HS-5 (cell line): ENCODE measurements at regions not wholly inside any gene's neighbourhood (a gene's known extent, or its start where the extent isn't known, plus 50 kb on each side); places are given as distances from the start of the nearest gene placed in this dataset.
"Not testable (repeated sequence)": the region's sequence is repeated elsewhere in the genome, so short reads cannot be mapped to it uniquely, and the experiment has no call there.

Source experiments
- DNase-seq: peaks from one replicate; pipeline ENCODE4 v3.0.0-alpha.2; 2012; ENCODE audit warnings: low read depth

DNA sequence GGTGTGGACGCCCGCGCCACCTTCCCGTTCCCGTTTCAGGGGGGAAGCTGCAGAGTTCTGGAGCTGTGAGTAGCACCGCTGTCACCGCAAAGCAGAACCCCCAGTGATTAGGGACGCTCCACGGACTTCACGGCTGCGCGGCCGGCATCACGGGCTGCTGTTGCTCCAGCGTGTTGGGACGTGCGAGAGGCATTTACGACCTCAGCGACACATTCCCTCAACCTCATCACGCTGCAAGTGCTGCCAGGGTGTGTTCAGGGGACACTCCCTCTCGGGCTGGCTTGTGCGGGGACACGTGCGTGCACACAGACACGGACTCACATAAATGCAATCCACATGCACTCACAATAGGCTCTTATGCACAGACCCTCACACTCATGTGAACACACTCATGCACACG lies 187.9 kb downstream of the NPIPB11 start:
- DNase-seq: not testable (repeated sequence)

DNA sequence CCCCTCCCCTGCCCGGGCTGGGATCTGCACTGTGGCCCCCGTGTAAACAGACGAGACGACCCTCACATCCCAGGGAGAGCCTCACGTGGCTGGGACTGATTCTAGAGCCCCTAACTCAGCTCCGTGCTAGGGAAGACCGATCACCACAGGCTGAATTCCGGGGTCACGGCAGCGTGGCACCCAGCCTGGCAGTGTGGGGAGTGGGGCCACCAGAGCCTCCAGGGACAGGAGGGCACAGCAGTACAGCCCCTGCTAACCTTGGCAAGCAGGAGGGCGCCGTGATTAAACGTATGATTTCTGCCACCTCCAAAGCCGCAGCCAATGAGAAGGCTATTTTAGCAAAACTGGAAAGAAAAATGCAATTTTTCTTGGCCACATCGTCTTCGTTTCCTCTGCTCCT lies 188.3 kb downstream of the NPIPB11 start:
- not testable (repeated sequence) for DNase-seq

DNA sequence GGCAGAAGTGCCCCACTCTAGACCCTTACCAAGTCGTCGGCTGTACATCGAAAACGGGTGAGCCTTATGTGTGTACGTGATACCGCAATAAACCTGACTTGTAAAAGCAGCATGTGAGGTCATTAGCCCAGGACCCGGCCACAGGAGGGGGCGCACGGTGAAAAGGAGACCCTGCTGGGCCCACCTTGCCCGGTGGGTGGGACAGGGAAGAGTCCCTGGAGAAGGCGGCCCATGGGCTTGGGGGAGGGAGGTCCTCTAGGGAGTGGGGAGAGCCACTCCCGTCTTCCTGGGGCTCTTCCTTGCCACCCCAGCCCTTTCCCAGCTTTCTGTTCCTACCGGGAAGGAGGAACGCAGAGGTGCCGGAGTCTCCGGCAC lies 188.8 kb downstream of the NPIPB11 start:
- not testable (repeated sequence) for DNase-seq

DNA sequence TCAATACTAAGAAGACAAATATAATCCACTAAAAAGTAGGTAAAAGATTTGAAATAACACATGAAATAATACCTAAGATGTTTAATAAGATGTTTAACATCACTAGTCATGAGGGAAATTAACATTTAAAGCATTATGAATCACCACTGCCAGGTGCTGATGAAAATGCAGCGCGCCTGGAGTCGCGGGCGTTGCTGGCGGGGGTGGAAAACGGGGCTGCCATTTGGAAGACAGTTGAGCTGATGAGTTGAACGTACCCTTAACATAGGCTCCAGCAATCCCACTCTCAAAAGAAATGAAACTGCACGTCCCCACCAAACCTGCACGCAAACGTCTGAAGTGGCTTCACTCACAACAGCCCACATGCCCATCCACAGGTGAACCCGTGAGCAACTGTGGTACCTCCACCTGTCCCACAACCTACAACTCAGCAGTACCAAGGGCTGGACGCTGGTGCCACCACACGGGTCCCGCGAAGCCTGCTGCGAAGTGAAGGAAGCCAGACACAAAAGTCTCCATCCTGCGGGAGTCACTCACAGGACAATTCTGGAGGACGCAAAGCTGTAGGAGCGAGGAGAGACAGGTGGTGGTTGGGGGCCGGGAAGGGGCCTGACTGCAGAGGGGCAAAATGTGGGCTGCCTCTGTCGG lies 189.3 kb downstream of the NPIPB11 start:
- DNase-seq: not testable (repeated sequence)

DNA sequence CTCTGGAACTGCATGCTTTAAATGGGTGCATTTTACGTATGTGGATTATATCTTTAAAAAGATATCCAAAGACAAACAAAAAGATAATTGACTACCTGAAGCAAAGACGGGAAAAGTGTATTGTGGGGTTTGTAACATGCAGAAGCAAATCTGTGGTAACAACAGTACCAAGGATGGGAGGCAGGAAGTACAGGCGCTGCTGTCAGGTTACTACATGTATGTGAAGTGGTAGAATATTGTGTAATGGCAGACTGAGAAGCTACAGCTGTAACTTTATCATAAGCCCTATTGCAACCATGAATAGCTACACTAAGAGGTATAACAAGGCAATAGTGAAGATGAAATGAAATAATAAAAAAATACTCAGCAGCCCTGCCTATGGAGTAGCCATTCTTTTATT lies 192.7 kb downstream of the NPIPB11 start:
- not testable (repeated sequence) for DNase-seq

DNA sequence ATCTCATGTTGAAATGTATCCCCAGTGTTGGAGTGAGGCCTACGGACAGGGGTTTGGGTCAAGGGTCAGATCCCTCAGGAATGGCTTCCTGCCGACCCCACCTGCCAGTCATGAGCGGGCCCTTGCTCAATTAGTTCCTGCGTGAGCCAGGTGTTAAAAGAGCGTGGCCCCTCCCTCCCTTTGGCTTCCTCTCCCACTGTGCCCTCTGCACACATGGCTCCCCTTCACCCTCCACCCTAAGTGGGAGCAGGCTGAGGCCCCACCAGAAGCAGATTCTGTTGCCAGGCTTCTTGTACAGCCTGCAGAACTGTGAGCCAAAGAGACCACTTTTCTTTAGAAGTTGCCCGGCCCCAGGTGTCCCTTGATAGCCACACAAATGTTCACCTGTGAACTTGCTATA lies 193.3 kb downstream of the NPIPB11 start:
- DNase-seq: not testable (repeated sequence)

DNA sequence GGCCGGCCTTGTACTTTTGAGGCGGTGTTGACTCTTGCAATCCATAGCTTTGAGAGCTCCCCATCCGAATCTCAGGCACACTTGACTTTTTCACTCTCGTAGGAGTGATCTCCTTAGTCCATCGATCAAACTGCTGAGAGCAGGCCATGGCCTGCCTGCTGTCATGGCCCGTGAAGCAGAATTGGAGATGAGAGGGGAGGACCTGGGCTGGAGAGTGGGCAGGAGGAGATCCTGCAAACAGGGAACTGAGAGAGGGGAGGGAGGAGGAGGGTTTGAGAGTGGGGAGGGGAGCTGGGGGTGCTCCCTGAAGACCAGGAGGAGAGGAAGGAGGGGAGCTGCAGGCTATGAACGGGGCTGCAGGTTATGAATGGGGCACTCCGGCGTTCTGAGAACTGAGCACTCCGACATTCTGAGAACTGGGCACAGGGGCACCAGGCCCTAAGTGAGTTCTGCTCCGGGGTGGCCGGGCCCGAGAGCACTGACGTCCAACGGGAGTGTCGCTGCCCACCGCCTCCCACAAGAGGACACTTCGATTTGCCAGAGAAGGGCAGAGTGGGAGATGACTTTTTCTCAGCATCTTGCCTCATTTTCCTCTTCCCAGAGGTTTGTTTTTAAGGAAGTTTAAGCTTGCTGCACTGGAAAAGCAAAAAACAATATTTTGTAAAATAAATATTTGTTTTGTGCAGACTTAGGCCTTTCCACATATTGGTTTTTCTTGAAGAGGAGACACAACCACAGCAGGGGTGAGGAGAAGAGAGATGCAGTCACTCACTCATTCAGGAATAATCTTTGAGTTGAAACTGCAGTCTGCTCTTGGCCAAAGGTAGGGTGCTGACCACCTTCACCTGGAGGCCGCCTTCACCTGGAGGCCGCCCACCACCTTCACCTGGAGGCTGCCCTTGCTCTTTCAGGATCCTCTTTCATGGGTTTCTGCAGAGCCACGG lies 194.2 kb downstream of the NPIPB11 start:
- DNase-seq: not testable (repeated sequence)

DNA sequence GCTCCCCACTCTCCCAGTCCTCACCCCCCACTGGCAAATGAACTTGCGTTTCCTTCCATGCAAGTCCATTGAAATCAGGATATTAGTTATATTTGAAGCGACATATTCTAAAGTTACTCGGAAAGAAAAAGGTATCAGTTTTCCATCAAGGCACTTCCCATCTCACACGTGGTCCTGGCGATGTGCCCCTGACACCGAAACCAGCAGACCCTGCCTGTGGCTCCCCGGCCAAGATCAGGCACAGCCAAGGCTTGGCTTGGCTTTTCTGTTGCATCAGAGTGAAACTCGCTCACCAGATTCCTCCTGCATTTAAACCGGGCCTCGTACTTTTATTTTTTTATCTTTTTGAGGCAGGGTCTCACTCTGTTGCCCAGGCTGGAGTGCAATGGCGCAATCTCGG lies 195.1 kb downstream of the NPIPB11 start:
- DNase-seq: not testable (repeated sequence)

DNA sequence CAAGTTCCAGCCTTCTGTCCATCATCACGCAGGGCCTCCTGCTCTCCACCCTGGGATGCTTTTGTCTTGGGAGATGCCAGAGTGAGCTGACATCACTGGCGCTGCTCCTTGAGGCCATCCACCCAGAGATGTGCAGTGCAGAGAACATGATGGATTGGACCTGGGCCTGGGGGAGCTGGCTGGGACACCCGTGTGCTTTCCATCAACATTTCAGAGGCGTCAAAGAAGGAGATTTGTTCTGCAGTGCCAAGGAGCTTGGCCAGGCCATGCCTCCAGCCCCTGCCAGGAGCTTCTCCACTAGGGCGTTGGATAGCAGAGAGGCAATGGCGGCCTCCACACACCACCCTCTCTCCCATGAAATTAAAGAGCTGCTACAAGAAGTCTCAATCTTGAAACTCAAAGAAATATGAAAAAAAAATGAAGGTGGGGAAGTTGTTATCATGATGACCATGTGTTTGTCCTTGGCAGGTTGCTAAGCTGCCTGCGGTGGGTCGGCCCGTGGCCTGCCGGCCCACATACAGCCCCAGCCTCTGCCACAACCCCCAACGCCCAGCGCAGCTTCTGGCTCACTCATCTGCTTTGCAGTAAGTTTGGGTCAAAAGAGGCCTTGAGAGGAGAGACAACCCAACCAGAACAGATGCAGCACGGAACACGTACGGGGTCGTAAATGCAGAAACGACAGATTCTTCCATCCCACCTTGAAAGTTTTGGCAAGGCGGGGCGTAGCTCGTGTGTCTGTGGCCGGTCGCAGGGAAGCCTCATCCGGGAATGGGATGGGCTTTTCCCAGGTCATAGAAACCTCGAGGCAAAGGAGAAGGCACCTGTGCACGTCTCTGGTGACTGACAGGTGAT lies 196.0 kb downstream of the NPIPB11 start:
- not testable (repeated sequence) for DNase-seq

DNA sequence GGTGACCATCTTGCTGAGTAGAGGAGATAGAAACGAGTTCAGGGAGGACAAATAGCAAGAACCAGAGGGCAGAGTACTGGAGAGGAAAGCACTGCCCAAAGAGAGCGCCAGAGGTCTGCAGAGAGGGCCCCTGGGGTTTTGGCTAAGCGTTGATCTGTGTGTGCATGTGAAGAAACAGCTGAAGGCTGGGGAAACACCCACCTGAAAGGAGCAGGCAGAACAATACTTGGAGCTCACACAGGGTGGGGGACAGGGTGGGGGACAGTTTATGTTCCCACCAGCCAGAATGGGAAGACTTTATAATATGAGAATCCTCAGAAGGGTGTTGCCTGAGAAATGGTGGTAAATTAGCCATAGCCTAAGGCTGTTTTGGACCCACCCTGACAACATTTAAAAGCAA lies 200.4 kb downstream of the NPIPB11 start:
- not testable (repeated sequence) for DNase-seq

DNA sequence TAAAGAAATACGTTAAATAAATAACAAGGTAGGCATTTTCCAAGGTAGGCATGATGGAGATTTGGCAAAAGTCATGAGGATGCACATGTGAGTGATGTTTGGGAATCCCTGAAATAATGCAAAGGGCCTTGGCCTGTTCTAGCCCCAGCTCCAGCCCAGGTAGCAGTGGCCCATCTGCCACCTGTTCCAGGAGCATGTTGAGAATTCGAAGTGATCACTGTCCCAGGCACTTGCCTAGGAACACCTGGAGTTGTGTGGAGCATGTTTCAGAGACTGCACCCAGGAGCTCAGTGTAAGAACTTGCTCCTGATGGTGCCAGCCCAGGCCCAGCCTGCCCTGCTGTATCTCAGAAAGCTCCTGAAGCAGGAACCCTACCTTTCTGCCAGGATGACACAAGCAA lies 201.4 kb downstream of the NPIPB11 start:
- DNase-seq: not testable (repeated sequence)

DNA sequence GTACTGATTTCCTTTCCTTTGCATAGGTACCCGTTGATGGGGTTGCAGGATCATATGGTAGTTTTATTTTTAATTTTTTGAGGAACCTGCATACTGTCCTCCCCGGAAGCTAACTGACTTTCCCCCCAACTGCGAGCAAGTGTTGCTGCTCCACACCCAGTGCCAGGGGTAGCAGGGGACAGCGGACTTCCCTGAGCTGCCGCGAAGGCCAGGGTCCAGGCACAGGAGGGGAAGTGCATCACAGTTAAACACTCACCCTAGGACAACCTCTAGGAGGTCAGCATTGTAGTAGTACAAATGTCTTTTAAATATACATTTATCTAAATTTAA lies 201.7 kb downstream of the NPIPB11 start:
- no peak for DNase-seq

DNA sequence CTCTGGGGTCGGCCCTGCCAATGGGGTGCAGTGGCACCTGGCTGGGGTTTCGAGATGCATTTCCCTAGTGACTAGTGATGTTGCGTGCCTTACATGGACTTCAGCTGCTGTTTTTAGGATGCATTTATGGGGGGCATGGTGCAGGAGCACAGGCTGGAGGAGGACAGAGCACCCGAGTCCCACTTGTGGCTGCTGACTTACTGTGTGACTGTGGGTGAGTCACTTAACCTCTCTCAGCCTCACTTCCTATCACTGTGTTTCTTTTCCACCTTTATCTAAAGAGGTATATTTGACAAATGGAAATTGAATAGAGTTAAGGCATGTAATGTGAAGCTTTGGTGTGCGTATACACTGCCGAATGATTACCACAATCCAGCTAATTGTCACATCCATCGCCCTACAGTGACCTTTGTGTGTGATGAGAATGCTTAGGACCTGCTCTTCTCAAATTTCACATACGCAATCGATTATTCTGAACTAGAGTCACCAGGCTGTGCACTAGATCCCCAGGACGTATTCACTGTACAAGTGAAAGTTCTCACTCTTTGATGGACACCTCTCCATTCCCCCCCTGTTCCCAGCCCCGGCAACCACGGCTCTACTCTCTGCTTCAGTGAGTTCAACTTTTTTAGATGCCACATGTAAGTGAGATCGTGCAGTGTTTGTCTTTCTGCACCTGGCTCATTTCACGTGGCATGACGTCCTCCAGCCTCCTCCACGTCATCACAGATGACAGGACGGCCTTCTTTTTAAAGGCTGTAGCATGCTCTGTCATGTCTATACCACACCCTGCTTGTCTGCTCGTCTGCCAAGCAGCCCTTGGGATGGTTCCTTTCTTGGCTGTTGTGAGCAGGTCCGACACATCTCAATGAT lies 202.3 kb downstream of the NPIPB11 start:
- DNase-seq: not testable (repeated sequence)

DNA sequence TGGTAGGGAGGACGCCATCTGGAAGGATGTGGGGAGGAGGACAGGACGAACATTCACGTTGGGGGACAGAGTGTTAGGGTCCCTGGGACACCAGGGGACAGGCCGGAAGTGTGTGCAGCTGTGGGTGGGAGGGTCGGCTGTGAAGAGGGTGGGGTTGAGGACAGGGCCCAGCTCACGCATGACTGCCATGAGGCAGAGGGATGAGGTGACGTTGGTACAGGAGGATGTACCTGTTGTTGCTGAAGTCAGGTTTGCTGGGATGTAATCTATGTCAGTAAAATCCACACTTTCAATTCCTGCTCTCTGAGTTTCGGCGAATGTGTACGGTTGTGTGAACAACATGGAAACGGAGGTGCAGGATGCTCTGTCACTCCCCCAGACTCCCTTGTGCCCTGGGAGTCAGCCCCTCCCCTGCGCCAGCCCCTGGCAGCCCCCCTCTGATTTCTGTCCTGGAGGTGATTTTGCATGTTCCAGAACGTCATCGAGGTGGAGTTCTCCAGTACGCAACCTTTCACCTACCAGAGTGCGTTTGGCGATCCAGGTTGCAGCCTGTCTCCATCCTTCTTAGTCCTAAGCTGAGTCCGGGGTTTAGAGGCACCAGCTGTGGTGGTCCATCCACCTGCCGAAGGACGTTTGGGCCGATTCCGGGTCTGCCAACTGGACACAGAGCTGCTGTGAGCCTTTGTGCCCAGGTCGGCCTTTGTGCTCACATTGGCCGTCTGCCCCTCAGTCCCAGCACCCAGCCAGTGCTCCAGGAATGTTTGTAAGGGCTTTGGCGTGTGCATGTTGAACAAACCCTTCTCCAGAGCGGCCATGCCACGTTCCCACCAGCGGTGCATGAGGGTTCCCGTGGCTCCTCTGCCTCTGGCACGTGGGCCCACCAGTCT lies 203.2 kb downstream of the NPIPB11 start:
- not testable (repeated sequence) for DNase-seq

DNA sequence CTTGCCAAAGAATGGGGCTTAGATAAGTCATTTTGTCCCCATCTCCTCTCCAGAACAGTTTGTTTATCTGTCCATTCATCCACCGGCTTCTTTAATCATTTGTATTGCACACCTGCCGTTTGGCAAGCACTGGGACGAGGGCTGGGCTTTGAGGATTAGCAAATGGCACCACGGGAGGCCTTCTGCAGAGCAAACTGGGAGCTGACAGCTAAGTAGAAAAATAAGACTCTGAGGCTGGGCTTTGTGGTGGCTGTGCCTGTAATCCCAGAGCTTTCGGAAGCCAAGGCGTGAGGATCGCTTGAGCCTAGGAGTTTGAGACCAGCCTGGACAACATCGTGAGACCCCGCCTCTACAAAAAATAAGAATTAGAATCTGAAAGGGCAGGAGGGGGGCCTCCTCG lies 203.9 kb downstream of the NPIPB11 start:
- not testable (repeated sequence) for DNase-seq

DNA sequence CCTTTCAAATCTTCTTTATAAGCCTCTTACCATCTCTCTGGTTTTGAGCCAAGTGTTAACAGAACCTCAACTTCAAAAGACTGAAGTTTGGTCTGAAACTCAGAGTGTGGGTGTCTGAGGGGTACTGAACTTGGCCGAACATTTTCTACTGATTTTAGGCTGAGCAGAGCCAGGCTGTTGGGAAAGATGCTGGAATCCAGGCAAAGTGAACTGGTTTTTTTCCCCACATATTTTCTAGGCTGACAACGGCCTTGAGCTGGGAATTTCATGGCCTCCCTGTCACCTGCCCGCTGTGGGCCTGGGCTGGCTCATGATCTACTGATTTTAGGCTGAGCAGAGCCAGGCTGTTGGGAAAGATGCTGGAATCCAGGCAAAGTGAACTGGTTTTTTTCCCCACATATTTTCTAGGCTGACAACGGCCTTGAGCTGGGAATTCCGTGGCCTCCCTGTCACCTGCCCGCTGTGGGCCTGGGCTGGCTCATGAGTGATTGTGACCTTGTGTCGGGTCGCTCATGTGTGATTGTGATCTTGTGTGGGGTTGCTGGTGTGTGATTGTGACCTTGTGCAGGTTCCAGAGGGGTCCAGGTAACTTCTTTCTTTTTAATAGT lies 204.4 kb downstream of the NPIPB11 start:
- not testable (repeated sequence) for DNase-seq

DNA sequence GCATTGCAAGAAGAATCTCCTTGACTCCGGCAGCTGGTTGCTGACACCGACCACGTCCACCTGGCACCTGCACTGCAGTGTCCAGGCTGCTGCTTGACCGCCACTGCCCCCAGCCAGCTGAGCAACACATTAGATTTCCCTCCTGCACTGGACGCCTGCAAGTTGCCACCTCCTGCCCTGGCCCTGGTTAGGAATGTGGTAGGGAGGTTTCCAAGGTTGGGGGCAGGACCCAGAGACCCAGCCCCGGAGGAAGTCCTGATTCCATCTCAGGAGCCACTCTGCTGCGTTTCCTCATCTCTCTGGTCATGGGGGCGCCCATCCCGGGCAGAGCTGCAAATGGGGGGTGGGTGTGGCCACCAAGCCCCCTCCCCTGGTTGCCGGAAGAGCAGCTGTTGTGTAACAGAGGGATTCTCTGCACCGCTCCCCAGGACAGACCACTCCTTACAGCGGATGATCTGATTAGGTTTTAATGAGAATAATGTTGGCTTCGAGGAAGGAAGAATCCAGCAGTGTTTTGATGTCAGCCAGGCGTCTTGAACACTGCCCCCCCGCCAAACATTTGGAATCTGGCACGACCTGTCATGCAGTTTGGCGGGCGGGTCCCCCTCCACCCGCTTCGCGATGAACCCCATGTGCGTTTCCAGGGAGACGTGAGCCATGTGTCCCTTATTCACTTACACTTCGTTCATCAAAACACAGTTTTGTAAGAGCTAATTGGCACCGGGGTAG lies 205.1 kb downstream of the NPIPB11 start:
- not testable (repeated sequence) for DNase-seq

DNA sequence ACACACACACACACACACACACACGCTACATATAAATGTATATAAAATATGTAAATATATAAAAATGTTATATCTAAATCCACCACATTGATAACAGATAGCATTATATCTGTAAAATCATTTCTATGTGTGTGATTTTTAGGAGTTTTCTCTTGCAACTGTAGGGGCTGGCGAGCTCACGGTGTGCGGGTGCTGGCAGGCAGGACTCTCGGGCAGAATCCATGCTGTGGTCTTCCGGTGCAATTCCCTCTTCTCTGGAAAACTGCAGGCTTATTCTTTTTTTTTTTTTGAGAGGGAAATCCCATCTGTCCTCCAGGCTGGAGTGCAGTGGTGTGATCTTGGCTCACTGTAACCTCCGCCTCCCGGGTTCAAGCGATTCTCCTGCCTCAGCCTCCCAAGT lies 205.8 kb downstream of the NPIPB11 start:
- DNase-seq: not testable (repeated sequence)

DNA sequence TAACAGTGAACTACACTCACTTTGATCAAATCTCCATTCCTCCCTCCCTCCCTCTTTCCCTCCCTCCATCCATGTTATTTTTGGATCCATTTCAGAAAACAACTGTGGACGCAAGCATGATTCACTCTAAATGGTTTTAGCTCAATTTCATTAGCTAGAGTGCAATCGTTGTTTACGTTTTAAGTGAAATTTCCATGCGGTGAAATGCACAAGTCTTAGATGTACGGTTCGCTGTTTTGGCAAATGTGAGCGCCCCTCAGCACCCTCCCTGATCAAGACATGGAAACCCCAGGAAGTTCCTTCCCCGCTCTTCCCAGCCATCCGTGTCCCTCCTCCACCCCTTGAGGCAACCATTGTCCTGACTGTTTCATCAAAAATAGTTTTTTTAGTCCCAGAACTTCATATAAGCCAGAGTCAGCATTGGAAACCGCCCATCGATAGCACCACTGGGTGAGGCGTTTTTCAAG lies 206.3 kb downstream of the NPIPB11 start:
- not testable (repeated sequence) for DNase-seq
